Embryonic facial prominence (tissue), 1 donor: ENCODE measurements at regions not wholly inside any gene's neighbourhood (a gene's known extent, or its start where the extent isn't known, plus 50 kb on each side); places are given as distances from the start of the nearest gene placed in this dataset.

Experiments used
- DNase-seq: peaks from one replicate; pipeline ENCODE4 v3.0.0-alpha.2; 2016; ENCODE audit errors: extremely low spot score

DNA sequence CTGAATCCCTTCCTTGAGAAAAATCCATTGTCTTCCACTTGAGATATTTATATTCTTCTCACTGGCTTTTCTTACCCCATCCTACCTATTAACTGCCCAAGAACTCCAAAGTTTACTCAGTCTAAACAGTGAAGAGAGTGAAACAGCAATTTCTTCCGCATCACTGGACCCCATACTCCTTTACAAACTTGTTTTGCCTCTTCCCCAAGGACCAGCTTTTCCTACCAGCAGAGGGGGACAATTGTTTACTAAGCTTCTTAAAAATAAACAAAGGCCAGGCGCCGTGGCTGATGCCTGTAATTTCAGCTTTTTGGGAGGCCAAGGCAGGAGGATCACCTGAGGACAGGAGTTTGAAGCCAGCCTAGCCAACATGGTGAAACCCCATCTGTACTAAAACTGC is 52.0 kb downstream of the LRATD1 start:
- DNase-seq = no peak

DNA sequence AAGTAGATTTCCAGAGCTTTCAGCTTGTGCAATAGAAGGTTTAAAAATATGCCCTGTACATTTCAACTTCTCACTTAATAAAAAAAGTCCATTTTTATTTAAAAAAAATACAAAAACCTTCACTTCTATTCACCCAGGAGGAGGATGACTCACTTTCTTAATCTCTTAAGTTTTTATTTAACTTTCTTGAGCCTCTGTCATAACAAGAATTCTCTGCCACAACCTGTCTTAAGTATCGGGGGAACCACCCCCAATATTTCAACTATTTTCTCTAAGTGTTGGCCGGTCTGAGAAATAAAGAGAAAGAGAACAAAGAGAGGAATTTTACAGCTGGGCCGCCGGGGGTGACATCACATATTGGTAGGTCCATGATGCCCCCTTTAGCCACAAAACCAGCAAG is 58.4 kb downstream of the LRATD1 start:
- DNase-seq = no peak

DNA sequence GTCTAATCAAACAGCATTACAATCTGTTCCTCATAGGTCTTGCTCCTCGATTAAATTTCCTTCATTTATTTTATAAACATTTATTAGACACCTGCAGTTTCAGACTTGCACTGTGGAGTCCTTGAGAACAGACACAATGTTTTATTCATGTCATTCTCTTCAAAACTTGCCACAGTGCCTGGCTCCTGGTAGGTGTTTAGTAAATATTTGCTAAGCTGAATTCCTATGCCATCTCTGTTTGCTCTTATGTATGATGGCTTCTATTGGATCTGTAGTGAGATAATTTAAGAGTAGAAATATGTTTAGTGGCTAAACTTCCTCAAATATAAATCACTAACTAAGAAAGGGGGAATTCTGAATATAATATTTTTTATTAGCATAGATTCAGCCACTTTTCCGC is 61.4 kb downstream of the LRATD1 start:
- DNase-seq = no peak

DNA sequence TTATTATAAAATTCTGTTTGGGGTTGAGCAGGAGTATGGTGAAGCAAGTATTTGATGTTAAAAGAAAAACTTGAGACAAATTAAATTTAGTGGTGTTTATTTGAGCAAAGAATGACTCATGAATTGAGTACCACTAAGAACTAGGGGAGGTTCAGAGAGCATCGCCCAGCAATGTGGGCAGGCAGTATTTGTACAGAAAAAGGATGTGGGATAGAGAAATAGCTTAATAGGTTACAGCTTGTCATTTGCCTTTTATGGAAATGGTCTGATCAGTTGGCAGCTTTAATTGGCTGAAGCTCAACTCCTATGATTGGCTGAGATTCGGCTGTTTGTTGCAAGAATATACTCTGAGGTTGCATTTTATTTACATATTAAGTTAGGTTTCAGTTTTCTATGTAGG is 68.2 kb downstream of the LRATD1 start:
- DNase-seq = no peak

DNA sequence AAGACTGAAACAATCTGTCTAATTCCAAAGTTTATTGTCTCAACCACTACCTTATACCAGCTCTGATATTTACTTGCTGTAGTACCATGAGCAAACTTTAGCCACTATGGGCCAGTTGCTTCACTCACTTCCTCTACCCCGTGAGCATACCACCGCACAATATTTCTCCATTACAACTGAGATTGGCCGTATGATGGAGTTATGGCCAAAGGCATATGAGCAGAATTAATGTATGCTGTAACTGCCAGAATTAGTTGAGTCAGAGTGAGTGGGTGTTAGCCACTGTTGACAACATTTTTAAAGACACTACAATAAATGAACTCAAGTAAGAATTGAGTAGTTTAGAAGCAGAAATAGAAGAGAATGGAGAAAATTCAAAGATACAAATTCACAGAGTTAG is 69.7 kb downstream of the LRATD1 start:
- no peak for DNase-seq

DNA sequence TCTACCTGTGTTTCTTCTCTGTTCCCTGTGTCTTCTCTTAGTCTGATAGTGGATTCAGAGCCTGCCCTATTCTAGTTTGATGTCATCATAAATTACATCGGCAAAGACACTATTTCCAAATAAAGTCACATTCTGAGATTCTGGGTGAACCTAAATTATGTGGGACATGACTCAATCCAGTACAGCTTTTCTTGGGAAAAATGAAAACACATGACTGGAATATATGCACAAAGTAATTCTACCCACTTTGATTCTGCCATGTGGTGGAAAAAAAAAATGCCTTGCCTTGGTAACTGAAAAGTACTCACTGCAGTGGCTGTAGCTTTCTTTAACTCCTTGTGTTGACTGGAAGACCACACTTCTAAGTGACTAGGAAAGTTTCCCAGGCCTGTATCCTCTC is 73.7 kb downstream of the LRATD1 start:
- DNase-seq = no peak

DNA sequence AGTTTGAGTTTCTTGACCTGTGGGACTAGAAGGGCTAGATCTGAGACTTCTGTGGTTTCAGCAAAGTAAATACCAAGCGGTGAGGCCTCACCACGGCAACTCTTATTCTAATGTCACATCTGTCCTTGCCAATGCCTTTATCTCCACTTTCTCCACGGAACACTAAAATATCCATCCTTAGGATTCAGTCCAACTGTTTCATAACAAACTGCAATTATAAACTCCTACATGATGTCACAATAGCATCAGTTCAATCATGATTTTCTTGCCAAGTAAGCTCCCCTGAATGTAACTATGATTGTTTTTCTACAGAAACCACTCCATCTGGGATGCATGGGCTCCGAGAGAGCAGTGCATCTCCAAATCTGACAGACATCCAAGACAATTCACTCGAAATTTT is 79.6 kb downstream of the LRATD1 start:
- no peak for DNase-seq

DNA sequence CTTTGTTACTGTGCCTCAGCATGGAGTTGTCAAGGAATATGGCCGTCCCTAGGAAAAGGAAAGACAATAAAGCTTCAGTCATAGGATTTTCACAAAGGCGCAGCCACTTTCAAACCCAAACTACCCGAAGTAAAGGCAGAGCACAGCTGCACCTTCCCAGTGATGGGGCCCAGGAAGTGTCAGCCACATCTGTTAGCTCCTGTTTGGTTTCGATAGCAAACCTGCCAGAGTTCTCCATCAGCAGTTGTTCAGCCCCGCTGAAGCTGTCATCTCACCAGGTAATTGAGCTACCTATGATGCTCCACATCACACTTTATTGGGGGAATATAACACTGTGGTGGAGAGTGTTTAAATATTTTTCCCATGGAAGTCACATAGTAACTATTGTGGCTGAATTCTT is 80.7 kb downstream of the LRATD1 start:
- no peak for DNase-seq

DNA sequence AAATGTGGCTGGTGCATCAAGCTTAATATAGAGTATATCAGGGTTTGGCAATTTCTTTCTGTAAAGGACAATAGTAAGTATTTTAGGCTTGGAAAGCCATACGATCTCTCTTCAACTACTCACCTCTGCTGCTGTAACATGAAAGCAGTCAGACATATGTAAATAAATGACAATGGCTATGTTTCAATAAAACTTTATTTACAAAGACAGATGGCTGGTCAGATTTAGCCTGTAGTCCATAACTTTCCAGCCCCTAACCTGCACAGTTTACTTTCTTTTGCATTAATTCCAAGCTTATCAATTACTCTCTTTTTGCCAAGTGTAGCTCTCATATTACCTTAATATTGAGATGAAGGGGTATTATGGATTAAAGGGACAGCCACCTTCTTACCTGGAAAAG is 83.1 kb downstream of the LRATD1 start:
- no peak for DNase-seq

DNA sequence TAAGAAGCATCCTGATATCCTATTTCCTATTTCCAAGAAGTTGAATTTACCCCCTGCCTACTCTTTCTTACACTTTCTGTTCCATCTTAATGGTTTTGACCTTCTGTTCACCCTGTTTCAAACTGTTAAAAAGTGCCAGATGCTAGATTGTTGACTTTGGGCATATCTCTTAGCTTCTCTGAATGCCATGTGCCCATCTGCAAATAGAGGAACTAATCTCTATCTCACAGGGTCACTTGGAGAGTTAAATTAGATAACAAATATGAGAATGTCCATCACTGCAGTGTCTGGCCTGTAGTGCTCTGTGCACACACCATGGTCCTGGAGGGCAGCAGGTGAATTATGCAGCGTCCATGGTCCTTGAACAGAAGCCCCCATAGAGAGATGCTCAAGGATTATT is 83.8 kb downstream of the LRATD1 start:
- DNase-seq = no peak

DNA sequence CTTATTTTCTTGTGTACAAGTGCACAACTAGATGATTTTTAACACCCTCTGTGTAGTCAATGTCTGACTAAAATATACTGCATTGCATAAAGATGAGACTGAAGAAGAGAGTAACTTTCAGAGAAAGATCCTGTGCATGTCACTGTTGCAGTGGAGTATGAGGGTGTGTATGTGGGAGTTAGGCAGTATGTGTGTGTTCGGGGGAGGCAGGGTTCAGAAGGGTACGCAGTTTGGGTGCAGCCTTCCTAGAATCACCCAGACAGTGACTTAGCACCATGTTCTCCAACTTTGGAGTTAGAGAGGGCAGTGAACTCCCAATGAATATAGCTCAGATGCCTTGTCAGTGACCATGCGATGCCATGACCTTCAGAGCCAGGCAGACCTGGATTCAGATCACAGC is 84.6 kb downstream of the LRATD1 start:
- no peak for DNase-seq

DNA sequence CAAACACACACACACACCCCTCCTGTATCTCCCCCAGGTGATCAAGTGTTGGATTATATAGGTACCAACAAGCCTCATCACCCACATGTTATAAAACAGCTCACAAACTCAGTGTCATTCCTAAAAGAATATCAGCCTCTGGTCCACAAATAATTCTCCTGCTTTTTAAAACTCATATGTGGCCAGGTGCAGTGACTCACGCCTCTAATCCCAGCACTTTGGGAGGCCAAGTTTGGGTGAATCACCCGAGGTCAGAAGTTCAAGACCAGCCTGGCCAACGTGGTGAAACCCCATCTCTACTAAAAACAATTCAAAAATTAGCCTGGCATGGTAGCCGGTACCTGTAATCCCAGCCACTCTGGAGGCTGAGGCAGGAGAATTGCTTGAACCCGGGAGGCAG is 87.8 kb downstream of the LRATD1 start:
- no peak for DNase-seq

DNA sequence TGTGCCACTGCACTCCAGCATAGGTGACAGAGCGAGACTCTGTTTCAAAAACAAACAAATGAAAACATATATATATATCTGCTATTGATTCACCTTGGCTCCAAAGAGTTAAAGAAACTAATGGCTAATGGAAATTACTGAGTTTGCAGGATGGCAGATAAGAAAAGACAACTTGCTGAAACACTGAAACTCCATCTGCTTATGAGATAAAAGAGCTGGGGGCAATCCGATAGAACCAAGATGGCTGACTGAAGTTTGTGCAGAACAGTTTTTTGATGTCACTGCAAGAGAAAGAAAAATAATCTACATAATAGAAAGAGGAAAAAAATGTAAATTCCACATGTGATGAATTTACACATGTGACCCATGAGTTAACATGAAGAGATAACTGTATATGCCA is 88.2 kb downstream of the LRATD1 start:
- no peak for DNase-seq

DNA sequence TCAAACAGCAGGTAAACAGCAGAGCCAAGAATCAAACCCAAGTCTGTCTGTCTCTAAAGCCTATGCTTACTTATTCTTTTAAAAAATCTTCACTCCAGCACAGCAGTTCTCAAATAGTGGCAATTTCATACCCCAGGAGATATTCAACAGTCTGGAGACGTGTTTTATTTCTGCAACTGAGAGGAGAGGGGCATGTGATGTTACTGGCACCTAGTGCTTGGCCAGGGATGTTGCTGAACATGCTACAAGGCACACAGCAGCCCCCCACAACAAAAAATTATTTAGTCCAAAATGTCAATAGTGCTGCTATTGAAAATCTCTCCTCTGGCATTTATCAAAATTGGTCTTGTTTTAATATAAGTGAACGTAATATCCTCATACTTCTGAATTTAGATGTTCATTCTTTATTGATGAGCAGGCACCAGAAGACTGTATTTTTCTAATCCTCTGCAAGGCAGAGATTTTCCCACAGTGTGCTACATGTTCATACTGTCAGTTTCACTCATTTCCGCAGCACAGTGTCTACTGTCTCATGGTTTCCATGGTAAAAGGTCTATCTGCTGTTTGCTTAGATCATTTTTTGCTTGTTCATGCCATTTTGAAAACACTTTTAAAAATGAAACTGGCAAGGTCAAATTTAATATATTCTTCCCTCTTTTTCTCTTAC is 90.5 kb downstream of the LRATD1 start:
- no peak for DNase-seq

DNA sequence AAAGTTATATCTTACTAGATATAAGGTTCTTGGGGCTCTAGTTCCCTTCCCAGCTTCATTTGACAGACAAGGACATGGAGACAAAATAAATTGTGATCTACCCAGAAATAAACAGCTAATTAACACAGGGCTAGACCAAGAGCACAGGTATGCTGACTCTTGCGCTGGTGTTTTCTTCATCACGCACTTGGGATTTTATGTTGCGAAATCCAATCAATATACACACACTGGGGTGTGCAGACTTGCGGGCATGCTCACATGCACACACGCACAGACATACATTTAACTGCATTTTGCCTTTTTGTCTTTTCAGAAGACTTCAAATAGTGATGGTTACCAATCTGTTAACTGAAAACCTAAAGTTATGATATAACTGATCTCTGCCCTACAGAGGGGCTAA is 91.2 kb downstream of the LRATD1 start:
- no peak for DNase-seq

DNA sequence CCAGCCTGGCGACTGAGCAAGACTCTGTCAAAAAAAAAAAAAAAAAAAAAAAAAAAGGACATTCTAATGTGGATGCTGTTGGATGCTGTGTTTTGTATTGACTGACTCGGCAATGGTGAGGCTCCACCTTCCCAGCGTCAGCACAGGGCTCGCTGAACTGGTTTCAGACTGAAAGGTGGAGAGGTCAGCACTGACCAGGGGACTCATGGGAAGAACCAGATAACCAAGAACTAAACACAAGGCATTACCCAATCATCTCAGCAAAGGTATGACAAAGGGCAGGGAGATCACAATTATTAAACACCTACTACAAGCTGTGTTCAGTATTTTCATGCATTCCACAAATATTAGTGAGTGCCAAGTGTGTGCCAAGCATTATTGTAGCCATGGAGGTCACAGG is 103.2 kb downstream of the LRATD1 start:
- no peak for DNase-seq

DNA sequence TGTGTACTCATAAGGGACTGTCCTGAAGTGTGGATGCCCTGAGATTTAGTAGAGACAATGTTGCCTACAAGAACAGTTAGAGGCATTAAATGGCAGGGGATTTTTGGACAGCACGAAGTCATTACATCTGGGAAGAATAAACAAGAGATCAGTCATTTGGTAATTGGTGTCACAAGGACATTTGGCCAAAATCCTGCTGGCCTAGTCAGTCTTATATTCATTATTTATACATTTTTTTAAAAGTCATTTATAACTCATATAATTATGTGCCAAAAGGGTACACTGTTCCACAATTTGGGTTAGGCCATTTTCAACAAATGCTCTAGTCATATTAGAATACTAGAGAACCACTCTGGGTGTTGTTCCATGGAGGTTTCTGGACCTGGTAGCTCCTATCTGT is 104.7 kb downstream of the LRATD1 start:
- no peak for DNase-seq

DNA sequence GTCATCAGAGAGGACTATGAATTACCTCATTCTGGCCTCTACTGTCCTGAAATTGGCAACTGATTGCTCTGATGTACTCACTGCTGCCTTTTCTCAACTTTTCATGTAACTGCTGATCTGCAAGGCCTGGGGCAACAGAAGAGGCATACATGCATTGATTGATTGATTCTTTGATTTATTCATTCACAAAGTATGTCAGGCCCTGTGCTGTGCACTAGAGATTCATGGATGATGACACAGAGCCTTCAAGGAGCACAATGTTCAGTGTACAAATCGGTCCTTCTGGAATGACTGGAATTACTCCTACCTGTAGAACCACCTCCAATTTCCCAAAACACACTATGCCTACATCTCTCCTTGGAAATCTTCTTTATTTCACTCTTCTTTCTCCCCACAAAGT is 111.3 kb downstream of the LRATD1 start:
- DNase-seq = no peak

DNA sequence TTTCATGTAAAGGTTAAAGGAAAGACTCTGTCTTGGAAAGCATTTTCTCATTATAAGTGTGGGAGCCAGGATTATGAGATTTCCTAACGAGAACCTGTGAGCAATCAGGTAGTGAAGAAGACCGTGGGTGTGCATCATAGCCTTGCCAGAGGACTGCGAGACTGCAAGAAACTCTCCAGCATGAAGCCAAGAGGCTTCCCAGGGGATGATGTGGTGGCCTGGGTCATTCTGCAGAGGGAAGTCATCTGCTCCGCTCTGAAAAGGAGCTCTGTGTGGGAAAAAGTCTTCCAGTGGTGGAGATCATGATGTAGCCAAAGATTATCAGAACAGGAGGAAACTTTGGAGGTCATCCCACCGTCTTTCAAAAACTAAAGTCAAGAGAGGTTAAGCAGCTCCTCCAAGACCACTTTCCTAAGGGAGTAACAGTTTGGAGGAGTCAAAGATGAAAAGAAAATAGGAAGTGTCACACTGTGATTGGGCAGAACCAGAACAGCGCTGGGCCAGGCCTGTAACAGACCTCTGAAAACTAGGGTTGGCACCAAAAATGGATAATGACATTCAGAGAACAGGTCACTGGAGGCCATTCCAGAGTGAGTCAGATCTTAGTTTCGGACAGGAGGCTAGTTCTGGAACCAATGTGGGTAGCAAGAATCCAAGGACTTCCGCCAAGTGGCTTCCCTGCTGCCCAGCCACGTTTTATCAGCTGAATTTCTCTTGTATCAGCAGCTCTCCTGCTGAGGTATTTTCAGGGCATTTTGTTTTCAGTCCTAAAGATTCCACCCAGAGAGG is 113.0 kb downstream of the LRATD1 start:
- DNase-seq = no peak

DNA sequence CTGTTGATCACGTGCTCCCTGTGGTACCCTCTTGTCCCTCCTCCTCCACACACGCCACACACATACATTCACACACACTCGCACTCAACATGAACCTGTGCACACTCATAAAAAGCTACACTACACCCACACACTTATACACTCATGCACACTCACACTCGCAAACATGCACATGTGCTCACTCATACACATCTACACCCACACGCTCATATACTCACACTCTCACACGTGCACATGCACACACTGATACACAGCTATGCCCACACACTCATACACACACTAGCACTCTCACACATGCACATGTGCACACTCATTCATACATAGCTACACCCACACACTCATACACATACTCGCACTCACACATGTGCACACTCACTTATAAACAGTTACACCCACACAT is 113.6 kb downstream of the LRATD1 start:
- no peak for DNase-seq

DNA sequence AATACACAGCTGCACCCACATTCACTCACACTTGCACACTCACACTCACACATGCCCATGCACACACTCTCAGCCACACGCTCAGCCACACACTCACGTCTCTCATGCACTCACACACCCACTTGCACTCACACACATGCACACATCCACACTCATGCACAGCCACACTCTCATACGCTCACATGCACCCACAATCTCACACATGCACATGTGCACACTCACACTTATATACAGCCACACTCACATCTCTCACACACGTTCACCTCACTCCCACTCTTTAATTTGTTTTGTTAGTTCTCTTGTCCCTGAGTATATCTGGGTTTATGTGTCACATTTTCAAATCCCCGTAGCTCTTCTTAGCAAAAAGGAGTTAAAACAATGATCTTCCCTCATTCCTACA is 114.9 kb downstream of the LRATD1 start:
- no peak for DNase-seq

DNA sequence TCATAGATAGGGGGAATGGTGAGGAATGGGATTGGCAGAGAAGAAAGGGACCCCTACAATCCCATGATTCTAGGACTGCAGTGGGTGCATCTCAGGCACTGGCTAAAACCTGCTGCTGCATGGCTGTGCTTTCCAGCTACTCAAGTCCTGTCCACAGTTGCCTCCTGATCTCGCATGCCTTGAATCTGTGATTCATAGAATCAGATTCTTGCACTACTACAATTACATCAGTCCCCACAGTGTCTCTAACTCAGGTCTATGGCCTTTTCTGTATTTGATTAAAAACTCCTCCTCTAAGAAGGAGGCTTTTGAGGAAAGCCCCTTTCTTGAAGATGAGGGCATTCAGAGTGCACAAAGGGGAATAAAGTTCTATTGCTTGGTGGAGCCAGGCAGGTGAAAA is 117.4 kb downstream of the LRATD1 start:
- DNase-seq = no peak

DNA sequence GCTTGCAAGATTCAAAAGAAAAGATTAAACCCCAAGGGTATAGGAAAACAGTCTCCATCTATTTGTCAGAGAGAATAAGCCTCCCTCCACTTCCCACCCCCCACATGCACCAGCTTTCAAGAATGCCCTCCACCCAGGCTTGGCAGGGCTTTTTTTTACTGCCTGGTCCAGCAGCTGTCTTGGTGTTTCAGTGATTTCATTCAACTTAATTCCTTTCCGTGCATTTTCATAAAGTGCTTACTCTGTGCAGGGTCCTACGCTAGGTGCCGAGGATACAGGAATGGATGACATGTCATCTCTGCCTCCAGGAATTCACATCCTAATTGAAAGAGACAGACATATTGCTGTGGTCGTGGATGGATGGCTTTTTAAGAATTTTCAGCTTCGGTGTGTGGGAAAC is 117.9 kb downstream of the LRATD1 start:
- DNase-seq = no peak

DNA sequence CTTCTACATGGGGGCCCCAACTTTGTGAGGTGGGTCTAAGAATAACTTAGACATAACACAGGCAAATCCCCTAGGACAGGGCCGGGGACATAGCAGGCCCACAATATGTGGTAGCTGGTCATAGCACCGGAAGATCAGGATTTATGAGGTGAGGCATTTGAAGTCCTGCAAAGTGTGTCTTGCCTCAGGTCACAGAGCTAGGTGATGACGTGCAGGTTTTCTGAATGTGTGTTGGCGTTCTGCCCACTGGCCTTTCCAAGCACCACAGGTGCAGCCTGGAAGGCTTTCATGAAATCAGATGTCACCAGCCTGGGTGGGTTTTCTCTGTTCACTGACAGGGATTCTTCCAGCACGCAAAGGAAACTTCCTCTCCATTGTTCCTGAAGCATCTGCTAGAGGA is 119.1 kb downstream of the LRATD1 start:
- DNase-seq = no peak
